ENCODE measurements at regions not wholly inside any gene's neighbourhood (a gene's known extent, or its start where the extent isn't known, plus 50 kb on each side); places are given as distances from the start of the nearest gene placed in this dataset.

DNA sequence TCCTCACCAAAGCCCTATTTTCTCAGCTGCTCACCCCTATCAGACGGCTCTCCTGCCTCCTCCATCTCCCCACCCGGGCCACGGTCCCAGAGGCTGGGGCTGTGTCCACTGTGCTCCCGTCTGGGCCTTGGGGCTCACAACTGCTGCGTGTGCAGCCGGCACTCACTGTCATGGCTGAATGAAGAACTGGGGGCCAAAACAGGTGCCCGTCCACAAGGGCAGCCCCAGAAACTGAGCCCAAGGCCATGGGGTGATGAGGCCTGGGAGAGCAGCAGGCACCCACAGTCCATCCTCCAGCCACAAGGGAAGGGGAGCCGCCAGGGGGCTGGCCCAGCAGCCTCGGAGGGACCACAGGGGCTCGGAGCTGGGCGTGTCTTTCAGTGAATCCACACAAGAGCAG, 159.5 kb downstream of the DLL1 start:
- DNase-seq = no peak

DNA sequence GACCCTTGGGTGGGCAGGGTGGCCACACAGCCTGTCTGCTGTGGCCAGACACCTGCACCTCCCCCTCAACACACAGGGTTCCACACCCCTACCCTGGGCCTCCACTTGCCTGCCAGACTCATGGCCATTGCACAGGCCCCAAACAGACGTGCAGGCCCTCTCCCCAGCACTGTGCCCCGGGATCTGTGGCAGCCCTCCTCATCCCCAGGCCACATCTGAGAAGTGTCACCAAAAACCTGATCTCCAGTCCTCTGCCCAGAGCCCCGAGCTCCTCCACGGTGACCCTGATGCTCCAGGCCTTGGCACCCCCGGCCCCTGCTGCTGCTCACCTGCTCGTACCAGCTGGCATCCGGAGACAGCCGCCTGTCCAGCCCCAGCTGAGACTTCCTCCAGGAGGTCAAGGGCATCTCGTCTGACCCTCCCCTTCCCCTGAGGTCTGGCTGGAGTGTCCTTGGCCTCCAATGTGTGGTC, 160.1 kb downstream of the DLL1 start:
- DNase-seq = no peak

DNA sequence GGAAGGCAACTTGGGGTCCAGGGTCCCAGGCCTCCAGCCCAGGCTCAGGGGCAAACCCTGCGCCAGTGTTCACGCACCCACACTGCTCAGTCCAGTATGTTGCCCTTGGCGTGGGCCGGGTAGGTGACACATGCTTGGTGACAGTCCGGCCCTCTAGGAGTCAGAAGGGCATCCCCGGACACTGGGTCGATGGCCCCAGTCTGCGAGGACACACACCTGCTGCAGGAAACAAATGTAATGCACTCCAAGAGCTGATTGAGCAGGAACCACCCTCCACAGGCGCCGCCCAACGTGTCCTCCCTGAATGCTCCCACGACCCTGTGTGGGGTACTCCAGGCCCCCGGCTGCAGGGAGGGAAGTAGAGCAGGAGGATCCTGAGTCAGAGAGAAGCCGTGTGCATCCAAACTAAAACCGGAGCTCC, 160.7 kb downstream of the DLL1 start:
- DNase-seq = no peak

DNA sequence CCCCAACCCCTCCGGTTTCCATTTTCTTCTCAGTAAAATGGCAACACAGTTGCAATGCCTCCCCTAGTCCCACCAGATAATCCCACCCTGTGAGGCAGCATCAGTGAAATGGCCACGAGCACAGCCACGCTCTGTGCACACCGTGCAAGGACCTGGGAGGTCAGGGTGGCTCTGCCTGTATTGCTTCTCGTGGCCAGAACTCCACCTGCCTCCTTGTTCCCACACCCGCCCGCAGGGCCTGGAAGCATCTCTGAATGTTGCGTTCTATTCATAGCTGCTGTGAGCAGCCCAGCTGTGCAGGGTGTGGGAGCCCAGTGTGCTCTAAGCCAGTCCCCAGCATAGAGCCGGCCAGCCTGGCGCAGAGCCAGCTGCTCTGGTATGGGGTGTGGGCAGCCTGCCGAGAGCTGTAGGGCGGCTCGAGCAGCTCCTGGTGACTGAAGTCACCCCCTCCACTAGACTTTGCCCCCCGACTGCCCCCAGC, 161.1 kb downstream of the DLL1 start:
- DNase-seq = no peak

DNA sequence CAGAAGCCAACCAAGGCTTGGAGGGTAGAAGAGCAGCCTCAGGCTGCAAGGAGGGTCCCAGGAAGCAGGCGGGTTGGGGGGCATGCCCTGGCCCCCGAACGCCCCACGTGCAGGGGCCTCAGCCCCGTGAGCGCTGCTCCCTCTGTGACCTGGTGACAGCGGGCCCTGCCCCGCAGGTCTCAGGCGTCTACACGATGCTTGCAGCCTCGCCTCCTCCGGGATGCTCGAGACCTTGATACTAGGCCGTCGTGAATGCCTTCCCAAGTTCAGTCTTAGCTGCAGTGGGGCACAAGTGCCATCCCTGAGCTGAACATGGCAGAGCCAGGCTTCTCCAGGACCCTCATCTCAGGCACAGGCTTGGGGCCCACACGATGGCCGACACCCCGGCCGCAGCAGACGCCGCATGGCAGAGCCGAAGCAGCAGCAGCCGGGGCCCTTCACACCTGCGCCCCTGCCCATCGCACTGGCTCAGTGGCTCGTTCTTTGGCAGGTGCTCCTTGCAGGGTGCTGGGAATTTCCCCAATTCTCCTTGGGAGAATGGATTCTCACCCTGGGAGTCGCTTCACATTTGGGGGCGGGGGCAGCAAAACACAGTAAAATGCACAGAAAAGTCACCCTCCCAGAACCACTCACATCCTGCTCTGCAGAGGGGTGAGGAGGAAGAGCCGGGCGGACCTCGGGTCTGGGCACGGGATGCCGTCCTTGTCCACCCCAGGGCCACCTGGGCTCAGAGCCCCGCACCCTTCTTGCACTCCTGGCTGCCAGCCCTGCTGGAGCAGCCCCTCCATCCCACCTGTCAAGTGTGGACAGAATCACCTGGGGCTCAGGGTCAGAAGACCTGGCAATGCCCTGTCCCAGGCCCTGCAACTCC, 161.8 kb downstream of the DLL1 start:
- no peak for DNase-seq

DNA sequence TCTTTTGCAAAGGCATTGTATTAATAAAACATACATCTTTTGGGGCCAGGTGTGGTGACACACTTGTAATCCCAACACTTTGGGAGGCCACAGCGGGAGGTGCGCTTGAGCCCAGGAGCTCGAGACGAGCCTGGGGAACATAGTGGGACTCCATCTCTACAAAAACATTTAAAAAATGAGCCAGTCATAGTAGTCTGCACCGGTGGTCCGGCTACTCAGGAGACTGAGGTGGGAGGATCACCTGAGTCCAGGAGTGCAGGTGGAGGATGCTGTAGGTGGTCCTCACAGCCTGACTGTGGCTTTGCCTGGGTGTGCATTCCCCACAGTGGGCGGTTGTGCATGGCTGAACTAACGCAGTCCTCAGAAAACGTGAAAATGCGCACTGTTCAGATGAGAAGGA, 162.5 kb downstream of the DLL1 start:
- DNase-seq = no peak

DNA sequence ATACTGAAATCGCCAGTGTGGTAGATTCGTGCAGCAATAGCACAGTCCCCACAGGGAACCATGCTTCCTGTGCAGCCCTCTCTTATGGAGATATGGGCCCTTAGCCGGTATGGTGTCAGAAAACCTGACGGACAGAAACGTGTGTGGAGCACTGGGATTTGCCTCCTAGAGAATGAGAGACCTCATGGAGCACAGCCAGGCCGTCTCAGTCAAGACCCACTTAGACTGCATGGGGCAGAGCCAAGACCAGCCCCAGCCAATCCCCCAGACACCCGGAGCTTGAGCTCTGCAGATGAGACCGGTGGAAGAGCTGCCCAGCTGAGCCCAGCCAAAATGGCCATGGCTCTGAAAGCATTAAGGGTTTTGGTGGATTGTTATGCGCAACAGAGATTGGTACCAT, 163.7 kb downstream of the DLL1 start:
- DNase-seq = no peak

DNA sequence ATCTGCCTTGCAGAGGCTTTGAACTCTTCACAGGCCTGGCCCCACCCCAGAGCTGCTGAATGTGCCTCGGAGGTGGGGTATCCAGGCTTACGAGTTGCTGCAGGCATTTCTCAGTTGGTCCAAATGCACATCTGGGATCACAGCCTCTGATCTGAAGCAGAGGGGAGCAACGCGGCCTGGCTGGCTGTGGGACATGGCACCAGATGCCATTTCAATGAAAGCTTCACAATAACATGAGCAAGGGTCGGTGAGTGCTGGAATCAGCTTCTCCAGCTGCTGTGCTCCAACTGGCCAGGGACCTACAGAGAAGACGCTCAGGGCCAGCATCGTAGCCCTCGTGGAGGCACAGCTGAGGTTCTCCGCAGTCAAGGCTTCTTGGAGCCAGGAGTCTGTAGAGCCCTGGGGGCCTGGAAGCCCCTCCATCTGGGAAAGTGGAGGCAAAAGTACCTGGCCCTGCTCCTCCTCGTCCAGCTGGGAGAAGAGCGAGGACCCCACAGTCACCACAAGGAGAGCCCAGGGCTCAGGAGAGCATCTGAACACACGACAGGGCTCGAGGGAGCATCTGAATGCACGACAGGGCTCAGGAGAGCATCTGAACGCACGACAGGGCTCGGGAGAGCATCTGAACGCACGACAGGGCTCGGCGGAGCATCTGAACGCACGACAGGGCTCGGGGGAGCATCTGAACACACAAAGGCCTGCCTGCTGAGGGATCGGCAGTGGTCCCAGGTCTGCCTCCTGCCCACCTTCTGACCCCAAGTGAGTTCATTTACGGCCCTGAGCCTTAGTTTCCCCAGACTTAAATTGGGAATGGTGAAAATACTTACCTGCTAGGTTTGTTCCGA, 165.2 kb downstream of the DLL1 start:
- no peak for DNase-seq

DNA sequence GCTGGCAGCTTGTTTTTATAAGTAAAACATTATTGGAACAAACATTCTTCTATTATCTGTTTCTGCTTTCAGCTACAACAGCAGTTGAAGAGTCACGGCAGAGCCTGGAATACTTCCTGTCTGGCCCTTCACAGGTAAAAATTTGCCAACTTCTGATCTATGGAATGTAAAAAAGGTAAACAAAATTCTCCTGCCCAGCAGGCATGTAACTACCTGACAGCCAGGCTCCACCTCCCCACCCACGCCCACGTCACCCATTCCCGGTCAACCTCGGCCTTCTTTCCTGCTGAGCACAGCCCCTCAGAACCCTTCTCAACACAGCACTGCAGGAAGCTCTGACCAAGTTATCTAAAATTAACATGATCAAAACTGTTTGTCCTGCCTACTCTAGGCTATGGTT, 166.0 kb downstream of the DLL1 start:
- no peak for DNase-seq

DNA sequence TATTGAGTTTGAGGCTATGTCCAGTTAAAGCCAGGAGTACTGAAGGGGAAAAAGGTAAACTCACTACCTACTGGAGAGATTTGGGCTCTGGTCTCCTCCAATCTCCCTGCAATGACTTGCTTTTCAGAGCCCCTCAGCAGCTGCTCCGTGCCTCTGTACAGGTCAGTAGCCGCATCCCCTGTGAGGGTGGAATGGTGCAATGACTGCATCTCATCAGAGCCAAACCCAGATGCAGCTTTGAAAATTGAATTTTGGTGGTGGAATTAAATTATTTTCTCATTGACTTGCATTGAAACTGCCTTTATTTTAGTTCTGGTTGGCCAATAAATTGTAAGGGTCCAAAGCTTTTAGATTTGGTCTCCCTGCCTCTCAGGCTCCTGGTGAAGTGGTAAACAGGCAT, 166.7 kb downstream of the DLL1 start:
- no peak for DNase-seq

DNA sequence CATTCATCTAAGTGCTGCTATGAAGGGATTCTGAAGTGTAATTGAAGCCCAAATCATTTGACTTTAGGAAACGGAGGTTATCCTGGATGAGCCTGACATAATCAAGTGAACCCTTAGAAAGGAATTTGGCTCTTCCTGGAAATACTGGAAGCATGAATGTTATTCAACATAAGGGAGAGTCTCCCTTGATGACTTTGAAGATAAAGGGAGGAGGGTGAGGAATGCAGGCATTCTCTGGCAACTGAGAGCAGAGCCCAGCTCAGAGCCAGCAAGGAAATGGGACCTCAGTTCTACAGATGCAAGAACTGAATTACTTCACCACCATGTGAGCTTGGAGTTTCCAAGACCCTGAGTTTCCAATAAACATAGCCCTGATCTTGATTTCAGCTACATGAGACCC, 168.2 kb downstream of the DLL1 start:
- DNase-seq = no peak

DNA sequence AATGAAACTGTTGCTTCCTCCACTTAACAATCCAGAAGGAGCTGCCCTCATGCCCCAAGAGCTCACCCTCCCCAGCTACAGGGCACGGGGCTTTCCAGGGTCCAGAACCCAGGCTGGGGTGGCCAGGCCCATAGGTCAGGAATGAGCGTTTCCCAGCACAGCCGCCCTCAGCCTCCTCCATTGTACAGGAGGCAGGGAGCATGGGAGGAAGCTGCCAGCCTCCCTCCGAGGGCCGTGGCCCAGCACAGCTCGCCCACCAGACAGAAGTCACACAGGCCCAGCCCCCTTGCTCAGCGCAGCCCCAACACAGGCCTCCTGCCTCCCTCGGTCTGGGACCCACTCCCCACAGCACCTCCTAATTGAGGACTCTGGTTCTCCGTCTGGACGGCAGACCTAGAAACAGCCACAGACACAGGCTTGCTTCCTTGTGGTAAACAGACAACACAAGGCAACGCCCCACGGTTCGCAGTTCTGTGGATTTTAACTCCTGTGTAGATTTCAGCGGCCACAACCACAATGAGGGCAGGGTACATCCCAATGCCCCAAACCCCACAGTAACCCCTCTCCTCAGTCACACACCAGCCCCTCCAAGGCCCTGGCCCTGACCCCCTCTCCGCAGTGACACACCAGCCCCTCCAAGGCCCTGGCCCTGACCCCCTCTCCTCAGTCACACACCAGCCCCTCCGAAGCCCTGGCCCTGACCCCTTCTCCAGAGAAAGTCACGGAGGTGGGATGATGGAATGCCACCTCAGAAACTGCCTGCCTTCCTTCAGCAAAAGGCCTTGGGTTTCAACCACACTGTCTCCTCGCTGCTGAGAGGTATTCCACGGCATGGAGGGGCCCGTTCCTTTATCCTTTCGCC, 173.5 kb downstream of the DLL1 start:
- no peak for DNase-seq

DNA sequence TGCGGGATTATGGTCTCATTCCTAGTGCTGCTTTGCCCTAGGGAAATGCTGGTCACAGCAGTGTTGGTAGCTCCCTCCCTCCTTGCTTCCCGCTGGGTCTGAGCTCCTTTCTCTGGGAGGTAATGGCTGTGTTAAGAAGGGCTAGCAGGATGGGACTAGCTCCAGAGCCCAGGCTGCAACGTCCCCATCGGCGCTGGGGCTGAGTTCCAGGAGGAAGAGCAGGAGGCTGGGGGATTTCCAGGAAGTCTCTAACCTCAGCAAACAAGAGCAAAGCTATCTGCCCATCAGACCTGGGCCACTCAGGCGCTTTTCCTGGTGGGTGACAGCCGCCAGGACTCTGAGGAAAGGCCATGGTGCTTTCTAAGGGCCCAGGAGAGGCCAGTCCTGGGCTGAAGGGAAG, 174.2 kb downstream of the DLL1 start:
- no peak for DNase-seq

DNA sequence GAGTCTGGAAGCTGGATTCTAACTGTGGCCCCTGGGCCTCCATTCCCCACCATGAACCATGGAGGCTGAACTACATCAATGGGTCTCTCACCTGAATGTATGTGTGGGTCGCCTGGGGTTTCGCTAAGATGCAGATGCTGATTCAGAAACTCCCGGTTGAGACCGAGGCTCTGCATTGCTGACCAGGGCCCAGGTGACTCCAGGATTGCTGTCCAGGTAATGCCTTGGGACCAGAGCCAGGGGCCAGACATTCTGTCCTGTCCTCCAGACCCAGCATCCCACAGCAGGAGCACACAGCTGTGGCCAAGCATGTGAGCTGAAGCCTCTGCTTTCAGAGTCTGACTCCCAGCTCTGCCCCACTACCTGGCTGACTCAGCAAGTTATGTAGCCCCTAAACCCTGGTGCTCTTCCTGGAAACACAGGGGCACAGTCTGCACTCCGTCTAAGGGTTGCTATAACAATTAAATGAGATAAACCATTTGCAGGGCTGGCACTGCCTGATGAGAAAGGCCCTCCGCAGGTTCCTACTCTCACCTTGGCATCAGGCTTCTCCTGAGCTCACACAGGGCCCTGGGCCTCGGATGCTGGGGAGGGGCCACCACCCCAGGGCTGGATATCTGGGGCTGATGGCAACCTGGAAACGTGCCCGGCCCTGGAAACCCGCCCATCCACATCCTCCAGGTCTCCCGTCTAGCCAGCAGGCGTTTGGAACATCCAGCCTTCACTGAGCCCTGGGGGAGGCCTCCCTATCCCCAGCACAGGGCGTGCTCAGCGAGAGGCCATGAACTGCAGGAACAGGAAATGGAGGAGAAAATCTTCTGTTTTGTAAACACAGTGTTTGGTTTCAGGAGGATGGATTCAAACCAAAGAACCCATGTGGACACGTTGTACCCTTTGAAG, 175.7 kb downstream of the DLL1 start:
- no peak for DNase-seq

DNA sequence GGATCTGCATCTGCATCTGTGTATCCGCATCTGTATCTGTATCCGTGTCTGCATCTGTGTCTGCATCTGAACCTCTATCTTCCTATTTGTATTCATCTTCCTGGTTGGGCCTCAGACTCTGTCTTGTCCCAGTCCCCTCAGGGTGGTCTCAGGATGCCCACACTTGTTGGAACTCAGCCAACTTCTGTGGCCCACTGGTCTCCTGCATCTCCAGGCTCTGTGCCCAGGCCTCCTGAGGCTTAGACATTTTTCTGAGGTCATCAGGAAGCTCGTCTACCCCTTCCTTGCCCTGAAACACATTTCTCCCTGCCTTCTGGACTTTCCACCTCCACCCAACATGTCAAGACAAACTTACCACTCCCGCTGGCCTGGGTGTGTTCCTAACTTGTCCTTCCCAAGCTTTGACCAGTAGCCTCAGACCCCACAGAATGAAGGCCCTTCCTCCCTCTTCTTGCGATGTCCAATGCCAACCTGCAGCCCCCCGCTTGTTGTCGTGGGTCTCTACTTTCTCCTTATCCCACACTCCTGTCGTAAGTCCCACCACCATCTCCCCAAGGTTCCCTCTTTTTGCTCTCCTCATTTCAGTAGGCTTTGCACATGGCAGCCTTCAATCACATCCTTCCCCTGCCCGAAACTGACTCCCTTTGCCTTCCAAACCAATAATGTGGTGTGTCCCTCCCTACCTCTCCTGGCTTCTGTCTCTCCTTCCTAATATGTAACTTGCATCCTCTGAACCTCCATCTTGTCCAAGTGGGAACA, 176.5 kb downstream of the DLL1 start:
- DNase-seq = no peak

DNA sequence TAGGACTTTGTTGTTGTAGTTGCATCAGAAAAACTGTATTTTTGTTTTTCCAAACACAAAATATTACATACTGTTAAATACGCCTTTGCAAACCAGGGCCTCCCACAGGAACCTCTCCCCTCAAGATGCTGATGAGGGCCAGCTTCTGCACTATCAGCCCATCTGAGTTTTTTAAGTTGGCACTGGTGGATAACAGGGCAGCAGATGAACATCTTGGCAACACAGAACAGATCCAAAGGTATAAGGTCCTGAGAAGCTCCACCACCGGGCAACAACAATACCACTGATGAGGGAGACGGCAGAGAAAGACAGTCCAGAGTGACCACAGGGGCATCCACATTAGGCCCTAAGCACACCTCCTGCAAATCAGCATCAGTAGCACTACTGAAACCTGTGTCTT, 177.7 kb downstream of the DLL1 start:
- no peak for DNase-seq

DNA sequence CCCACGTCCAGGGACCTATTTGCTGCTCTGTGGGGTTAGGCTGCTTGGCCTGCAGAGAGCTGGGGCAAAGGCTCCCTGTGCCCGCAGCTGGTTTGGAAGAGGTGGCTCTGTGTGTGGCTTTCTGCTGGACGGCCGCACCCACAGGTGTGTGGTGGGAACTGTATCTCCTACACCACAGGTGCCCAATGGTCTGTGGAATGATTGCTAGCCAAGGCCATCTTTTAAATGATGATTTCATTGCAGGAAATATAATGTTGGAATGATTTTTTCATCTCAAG, 178.4 kb downstream of the DLL1 start:
- DNase-seq = no peak

DNA sequence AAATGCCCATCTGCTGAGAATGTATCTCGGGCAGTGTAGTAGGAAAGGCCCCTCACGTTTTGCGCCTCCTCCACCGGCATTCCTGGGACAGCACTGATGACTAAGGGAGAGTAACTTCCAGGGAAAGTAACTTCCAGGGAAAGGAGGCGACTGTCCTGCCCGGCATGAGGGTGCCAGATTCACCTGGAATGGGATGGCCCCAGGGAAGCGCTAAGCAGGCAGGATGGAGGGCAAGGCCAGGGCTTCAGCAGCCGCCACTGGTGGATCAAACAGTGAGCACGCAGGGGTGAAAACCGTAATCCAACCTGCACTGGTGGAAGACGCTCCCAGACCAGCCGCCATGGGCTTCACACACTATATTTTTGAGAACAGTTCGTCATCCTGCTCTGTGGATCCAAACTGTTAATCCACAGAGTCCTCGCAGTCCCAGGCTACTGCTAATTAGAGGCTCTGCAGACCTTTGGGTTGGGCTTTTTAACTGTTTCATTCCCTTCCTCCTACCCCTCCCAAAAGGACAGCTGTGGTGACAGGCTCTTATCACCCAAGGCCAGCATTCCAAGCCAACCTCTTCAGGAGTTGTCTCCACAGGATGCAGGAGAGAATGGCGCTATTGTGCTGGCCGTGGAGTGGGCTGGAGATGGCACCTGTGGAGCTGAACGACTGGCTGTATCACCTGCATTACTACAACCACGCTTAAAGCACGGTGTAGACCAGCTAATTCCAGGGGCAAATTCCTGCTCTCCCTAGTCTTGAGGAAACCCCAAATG, 178.9 kb downstream of the DLL1 start:
- no peak for DNase-seq

DNA sequence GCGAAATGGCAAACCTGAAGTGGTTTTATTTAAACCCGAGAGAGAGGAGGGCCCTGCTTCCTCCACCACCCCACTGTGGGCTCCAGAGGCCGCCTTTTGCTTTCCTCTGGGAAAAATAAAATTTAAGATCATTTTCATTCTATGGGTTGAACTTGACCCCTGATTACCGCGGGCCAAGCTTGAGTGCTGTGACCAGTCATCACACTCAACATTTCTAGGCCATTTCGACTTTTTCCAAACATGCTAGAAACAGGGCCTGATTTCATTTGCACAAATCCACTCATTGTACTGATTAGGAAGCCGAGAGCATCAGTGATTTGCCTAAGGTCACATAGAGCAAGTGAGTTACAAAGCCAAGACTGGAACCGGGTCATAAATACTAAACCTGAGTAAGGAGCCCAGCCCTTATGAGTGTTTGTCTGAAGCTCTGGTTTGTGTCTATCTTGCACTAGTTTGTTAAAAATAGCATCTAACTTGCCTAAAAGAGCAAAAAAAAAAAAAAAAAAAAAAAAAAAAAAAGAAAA, 179.7 kb downstream of the DLL1 start:
- DNase-seq = no peak

Data from NK-92 treated with Interleukin-12 subunit alpha and Interleukin-12 subunit beta, amount 100 ng/mL, for 24 hours (cell line).